Transverse colon (tissue), 4 donors: ENCODE measurements at regions not wholly inside any gene's neighbourhood (a gene's known extent, or its start where the extent isn't known, plus 50 kb on each side); places are given as distances from the start of the nearest gene placed in this dataset.

Experiments used
- DNase-seq: peaks from one replicate; pipeline ENCODE4 v3.0.0-alpha.2; 2019
- H3K27ac ChIP-seq, 4 donors: fragments of 200-600 bp; sonication (generic); 2 replicates each; pipeline ENCODE4 v1.5.1; 2016 to 2018; ENCODE audit warnings: inconsistent platforms in 4 of 4
- H3K27me3 ChIP-seq: fragments of 200-600 bp; sonication (generic); 2 replicates; pipeline ENCODE4 v1.5.1; 2017; ENCODE audit warnings: inconsistent platforms
- H3K36me3 ChIP-seq, 4 donors: fragments of 200-600 bp; sonication (generic); 2 replicates each; pipeline ENCODE4 v1.5.1; 2017 to 2019; ENCODE audit warnings: inconsistent platforms in 4 of 4
- H3K4me1 ChIP-seq, 4 donors: fragments of 200-600 bp; sonication (generic); 2 replicates each; pipeline ENCODE4 v1.5.1; 2017 to 2020; ENCODE audit warnings: inconsistent platforms in 4 of 4
- H3K4me3 ChIP-seq, 4 donors: fragments of 200-600 bp; sonication (generic); 1 replicate in 1 of 4; 2 replicates in 3 of 4; pipeline versions ENCODE4 v1.5.1 to v1.6.1; 2017 to 2019; ENCODE audit warnings: inconsistent platforms in 4 of 4
- H3K9me3 ChIP-seq, 2 donors: fragments of 200-600 bp; sonication (generic); 2 replicates each; pipeline ENCODE4 v1.5.1; 2017 to 2019; ENCODE audit warnings: inconsistent platforms in 2 of 2
- EP300 ChIP-seq: sonication (generic); formaldehyde crosslinking; IDR thresholded peaks from one replicate; pipeline ENCODE4 v1.6.1; 2017; ENCODE audit warnings: antibody characterized with exemption, low read depth
- POLR2A ChIP-seq: fragments of 450-650 bp; IDR thresholded peaks from one replicate; pipeline ENCODE4 v1.6.1; 2016; ENCODE audit warnings: antibody characterized with exemption, mild to moderate bottlenecking, moderate library complexity
- POLR2AphosphoS5 ChIP-seq, 3 donors: sonication (generic); formaldehyde crosslinking; IDR thresholded peaks; one replicate each; pipeline ENCODE4 v1.6.1; 2016; ENCODE audit warnings: antibody characterized with exemption in 3 of 3
- WGBS, 2 donors: methylation state at CpG; one replicate each; pipeline ENCODE4 v1.1.5; 2018; ENCODE audit warnings: low coverage in 1 of 2; 5-methylcytosine and 5-hydroxymethylcytosine counted together
- in situ Hi-C, 4 donors: fragments of 200-750 bp; cut with MboI; loops; one replicate each; pipeline versions ENCODE4 v1.15.0 to v1.15.1; 2017; ENCODE audit warnings: low sequenced_read_pairs in 3 of 4, low pct_ligation_motif_present in 1 of 4, low pct_unique_long_range_greater_than_20kb in 1 of 4
- intact Hi-C: fragments of 100-400 bp; cut with DNase I; formaldehyde crosslinking; loops from one replicate; pipeline ENCODE4 v1.15.1; 2023; ENCODE audit warnings: low total_unique reads
- TF ChIP-seq, protein P1 (sequence below), 5 experiments: fragments of 200-600 bp in 3 of 5; fragments of 450-650 bp in 2 of 5; sonication (generic) in 3 of 5; IDR thresholded peaks; 1 replicate in 2 of 5; 2 replicates in 3 of 5; pipeline ENCODE4 v1.5.1; 2016 to 2017; ENCODE audit warnings: antibody characterized with exemption in 5 of 5, inconsistent platforms in 3 of 5, mild to moderate bottlenecking in 2 of 5, moderate library complexity in 1 of 5

DNA sequence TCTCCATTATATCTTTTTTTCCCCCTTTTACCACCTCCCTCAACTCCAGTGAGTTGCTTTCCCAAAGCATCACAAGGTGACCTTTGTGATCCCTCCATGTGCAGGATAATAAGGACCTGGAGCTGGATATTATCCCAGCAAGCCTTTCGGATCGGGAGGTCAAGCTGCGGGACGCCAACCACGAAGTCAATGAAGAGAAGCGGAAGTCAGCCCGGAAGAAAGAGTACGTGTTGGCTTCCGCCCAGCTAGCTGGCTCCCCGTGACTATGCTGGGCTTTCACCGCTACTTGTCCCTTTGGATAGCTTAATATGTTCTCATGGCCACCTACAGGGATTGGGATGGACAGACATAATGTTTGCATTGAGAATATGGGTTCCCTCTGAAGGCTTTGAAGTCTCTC is 273.7 kb upstream of the UMPS start:
- Histone ChIP-seq H3K9me3 (no peaks in the 10 kb centered on the region), H3K36me3 (no peaks in the 10 kb centered on the region), H3K27ac (no peak overlapping the region), H3K27me3 (no peaks in the 10 kb centered on the region), H3K4me3 (no peak overlapping the region), H3K4me1 (peaks cover 0 to 14% (median 7%) of the 10 kb centered on the region in 4 donors)
- intact Hi-C loops (no loop called here), in situ Hi-C loops (loop anchor here in 1 of 4 donors (25.0 kb wide), 1 partner anchor 419 kb away; the partner anchor contains the start of gene KALRN)
- WGBS, 2 donors = 95% methylated on average over 11 of the region's 11 CpGs; no CpG with 5 or more reads in 1 of the 2 donors
- TF ChIP-seq, protein P1, sequence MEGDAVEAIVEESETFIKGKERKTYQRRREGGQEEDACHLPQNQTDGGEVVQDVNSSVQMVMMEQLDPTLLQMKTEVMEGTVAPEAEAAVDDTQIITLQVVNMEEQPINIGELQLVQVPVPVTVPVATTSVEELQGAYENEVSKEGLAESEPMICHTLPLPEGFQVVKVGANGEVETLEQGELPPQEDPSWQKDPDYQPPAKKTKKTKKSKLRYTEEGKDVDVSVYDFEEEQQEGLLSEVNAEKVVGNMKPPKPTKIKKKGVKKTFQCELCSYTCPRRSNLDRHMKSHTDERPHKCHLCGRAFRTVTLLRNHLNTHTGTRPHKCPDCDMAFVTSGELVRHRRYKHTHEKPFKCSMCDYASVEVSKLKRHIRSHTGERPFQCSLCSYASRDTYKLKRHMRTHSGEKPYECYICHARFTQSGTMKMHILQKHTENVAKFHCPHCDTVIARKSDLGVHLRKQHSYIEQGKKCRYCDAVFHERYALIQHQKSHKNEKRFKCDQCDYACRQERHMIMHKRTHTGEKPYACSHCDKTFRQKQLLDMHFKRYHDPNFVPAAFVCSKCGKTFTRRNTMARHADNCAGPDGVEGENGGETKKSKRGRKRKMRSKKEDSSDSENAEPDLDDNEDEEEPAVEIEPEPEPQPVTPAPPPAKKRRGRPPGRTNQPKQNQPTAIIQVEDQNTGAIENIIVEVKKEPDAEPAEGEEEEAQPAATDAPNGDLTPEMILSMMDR (IDR thresholded peaks at IDR 0.05) = no peak
- TF ChIP-seq POLR2A (no peak), EP300 (no peak), POLR2AphosphoS5 (IDR thresholded peaks at IDR 0.05) (no peak)
- no peak for DNase-seq

DNA sequence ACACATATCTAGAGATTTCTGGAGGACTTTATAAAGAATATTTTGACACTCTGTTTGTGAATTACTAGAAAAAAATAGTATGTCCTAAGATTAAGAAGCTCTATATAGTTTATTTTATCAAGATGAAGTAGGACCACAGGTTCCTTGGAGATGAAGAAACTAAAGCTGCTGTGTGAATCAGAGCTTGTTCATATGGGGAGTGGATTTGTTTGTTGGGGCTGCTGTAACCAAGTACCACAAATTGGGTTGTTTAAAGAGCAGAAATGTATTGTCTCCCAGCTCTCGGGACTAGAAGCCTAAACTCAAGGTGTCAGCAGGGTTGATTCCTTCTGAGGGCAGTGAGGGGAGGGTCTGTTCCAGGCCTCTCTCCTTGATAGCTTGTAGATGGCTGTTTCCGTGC is 270.6 kb upstream of the UMPS start:
- TF ChIP-seq POLR2A (no peak), EP300 (no peak)
- Histone ChIP-seq H3K4me1 (peaks cover 0 to 27% (median 13%) of the 10 kb centered on the region in 4 donors), H3K9me3 (no peaks in the 10 kb centered on the region), H3K27ac (no peak overlapping the region), H3K27me3 (no peaks in the 10 kb centered on the region), H3K36me3 (no peaks in the 10 kb centered on the region), H3K4me3 (no peak overlapping the region)
- no peak for DNase-seq
- 64% methylated on average over 2 of the region's 2 CpGs; no CpG with 5 or more reads in 1 of the 2 donors for WGBS, 2 donors
- in situ Hi-C loops = loop anchor here in 2 of 4 donors (10.0 to 25.0 kb wide), 3 partner anchors 115 to 445 kb away; partner anchors contain the start of gene KALRN (in 1 of the 2)
- intact Hi-C loops = loop anchor here (10.0 kb wide), 2 partner anchors 105 to 445 kb away; no protein-coding TSS in a partner anchor

DNA sequence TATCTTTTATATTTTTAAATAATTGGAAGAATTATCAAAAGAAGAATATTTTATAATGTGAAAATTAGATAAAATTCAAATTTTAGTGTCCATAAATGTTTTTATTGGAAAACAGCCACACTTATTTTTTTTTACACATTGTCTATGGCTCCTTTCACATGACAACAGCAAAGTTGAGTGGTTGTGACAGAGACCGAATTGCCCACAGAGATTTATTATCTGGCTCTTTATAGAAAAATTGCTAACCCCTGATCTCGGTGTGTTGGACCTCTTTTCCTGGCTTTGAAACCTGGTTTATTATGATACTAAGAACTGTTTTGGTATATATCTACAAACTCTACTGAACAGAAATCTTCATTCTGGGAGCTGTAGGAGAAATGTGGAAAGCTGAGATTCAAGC is 269.1 kb upstream of the UMPS start:
- in situ Hi-C loops (loop anchor here in 2 of 4 donors (10.0 to 25.0 kb wide), 3 partner anchors 116 to 446 kb away; partner anchors contain the start of gene KALRN (in 1 of the 2)), intact Hi-C loops (loop anchor here (10.0 kb wide), 2 partner anchors 106 to 446 kb away; no protein-coding TSS in a partner anchor)

DNA sequence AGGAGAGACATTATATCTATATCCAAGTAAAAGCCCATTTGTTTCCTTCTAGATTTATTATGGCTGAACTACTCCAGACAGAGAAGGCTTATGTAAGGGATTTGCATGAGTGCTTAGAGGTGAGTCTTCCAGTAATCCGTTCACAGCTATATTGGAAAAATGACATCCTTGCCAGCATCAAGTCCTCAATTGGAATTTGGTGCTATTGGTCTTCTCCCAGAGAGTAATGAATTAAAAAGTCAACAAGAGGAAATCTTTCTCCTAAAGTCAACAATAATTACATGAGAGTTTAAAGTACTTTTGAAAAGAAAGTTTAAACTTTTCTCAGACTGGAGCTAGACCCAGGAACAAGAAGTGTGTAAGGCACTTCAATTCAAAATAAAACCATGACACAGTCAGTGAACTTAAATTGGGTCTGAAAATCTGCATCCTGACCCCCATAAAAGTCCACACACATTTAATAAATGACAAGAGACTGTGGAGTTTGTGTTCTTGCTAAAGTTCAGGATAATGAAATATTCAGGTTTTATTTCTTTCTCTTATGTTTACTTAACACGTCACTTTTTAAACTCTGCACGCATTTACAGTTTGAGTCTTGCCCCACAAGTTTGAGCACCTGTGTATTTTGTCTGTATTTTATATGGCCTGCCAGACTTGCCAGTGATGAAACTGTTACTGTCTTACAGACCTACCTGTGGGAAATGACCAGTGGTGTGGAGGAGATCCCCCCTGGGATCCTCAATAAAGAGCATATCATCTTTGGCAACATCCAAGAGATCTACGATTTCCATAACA is 268.2 kb upstream of the UMPS start:
- in situ Hi-C loops = loop anchor here in 2 of 4 donors (10.0 to 25.0 kb wide), 3 partner anchors 117 to 447 kb away; partner anchors contain the start of gene KALRN (in 1 of the 2)
- Histone ChIP-seq H3K27ac (no peak overlapping the region), H3K4me3 (no peak overlapping the region), H3K27me3 (no peaks in the 10 kb centered on the region), H3K9me3 (no peaks in the 10 kb centered on the region), H3K36me3 (no peaks in the 10 kb centered on the region), H3K4me1 (peaks cover 0 to 27% (median 13%) of the 10 kb centered on the region in 4 donors)
- 48 to 72% methylated on average over 3 to 4 of the region's 4 CpGs for WGBS, 2 donors
- TF ChIP-seq EP300 (no peak), POLR2A (no peak), POLR2AphosphoS5 (IDR thresholded peaks at IDR 0.05) (no peak)
- TF ChIP-seq, protein P1 (IDR thresholded peaks at IDR 0.05) = no peak
- intact Hi-C loops = loop anchor here (10.0 kb wide), 2 partner anchors 107 to 447 kb away; no protein-coding TSS in a partner anchor
- DNase-seq = no peak

More for the DNA sequence above, 269.1 kb upstream of the UMPS start:
- no peak for TF ChIP-seq POLR2A
- TF ChIP-seq, protein P1 (IDR thresholded peaks at IDR 0.05) = no peak
- no peak for TF ChIP-seq EP300
- peaks cover 0 to 27% (median 13%) of the 10 kb centered on the region in 4 donors for H3K4me1 ChIP-seq
- 83 to 86% methylated on average over 2 of the region's 2 CpGs for WGBS, 2 donors
- H3K27me3 ChIP-seq = no peaks in the 10 kb centered on the region
- H3K36me3 ChIP-seq = no peaks in the 10 kb centered on the region
- DNase-seq = no peak
- H3K9me3 ChIP-seq = no peaks in the 10 kb centered on the region
- no peak overlapping the region for H3K27ac ChIP-seq
- H3K4me3 ChIP-seq = no peak overlapping the region
